ENCODE measurements at regions not wholly inside any gene's neighbourhood (a gene's known extent, or its start where the extent isn't known, plus 50 kb on each side); places are given as distances from the start of the nearest gene placed in this dataset.

DNA sequence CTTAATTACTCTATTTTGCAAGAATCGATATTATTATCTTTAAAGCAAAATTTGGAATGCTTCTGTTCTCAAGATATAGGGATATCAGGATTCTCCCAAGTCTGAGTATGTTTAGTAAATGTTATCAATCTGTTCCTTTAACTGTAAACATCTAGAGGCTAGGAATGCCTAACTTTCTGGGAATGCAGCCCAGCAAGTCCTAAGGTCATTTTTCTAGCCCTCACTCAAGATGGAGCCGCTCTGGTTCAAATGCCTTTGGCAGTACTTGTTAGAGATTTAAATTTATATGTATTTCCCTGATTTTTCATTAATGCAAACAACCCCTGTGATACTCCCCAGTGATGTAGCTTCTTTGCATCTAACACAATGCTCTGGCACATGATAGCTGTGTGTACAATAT lies 623.8 kb upstream of the LCORL start:
- FAIRE-seq (no peak), DNase-seq (ENCODE audit: low read depth, low spot score) (no peak)
- no peak overlapping the region for H3K9ac ChIP-seq (replicated peaks; ENCODE audit: extremely low read depth, insufficient read depth, low read length)
- H3K9me3 ChIP-seq (replicated peaks; ENCODE audit: control insufficient read depth, insufficient read depth, low read length) = no peaks in the 10 kb centered on the region
- dilution Hi-C loops (cut with MboI; ENCODE audit: extremely low pct_ligation_motif_present, low sequenced_read_pairs) (no loop called here), intact Hi-C loops (cut with micrococcal nuclease) (no loop called here)
- no TSS peak for BruUV-seq (replicated peaks)
- H3K4me2 ChIP-seq (ENCODE audit: insufficient read depth, low read length) = no peak overlapping the region
- no peak for TF ChIP-seq JUN (IDR thresholded peaks at IDR 0.05; ENCODE audit: borderline replicate concordance, insufficient read depth, insufficient read length, low read depth)
- TF ChIP-seq EZH2 (IDR thresholded peaks at IDR 0.05; ENCODE audit: borderline replicate concordance, low read depth, low read length, severe bottlenecking) = no peak
- TF ChIP-seq, protein P1, sequence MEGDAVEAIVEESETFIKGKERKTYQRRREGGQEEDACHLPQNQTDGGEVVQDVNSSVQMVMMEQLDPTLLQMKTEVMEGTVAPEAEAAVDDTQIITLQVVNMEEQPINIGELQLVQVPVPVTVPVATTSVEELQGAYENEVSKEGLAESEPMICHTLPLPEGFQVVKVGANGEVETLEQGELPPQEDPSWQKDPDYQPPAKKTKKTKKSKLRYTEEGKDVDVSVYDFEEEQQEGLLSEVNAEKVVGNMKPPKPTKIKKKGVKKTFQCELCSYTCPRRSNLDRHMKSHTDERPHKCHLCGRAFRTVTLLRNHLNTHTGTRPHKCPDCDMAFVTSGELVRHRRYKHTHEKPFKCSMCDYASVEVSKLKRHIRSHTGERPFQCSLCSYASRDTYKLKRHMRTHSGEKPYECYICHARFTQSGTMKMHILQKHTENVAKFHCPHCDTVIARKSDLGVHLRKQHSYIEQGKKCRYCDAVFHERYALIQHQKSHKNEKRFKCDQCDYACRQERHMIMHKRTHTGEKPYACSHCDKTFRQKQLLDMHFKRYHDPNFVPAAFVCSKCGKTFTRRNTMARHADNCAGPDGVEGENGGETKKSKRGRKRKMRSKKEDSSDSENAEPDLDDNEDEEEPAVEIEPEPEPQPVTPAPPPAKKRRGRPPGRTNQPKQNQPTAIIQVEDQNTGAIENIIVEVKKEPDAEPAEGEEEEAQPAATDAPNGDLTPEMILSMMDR (IDR thresholded peaks at IDR 0.05; ENCODE audit: extremely low read depth in 1 of 2, insufficient read depth in 1 of 2, low read depth in 1 of 2, low read length in 2 of 2) = no peak
- TF ChIP-seq, protein P2, sequence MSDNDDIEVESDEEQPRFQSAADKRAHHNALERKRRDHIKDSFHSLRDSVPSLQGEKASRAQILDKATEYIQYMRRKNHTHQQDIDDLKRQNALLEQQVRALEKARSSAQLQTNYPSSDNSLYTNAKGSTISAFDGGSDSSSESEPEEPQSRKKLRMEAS (IDR thresholded peaks at IDR 0.05; ENCODE audit: insufficient read depth, insufficient read length) = no peak
- no peak for TF ChIP-seq MYC (IDR thresholded peaks at IDR 0.05; ENCODE audit: low read depth, low read length)
- TF ChIP-seq GATA2 (IDR thresholded peaks at IDR 0.05; ENCODE audit: insufficient read depth, insufficient read length, low read depth, low read length) = no peak
- TF ChIP-seq POLR2AphosphoS5 (IDR thresholded peaks at IDR 0.05; ENCODE audit: insufficient read depth, low read depth, low read length) = no peak
- TF ChIP-seq FOS (IDR thresholded peaks at IDR 0.05; ENCODE audit: borderline replicate concordance, insufficient read depth, low read length) = no peak
- TF ChIP-seq POLR2A (IDR thresholded peaks at IDR 0.05; ENCODE audit: low read depth, low read length) = no peak
- no peak overlapping the region for H3K4me3 ChIP-seq (replicated peaks in 1 of 3; ENCODE audit: insufficient read depth in 1 of 3, low read depth in 1 of 3, low read length in 3 of 3)
- ChIA-PET CTCF (no interaction called here), POLR2A (no interaction called here)
- H3K79me2 ChIP-seq (ENCODE audit: control insufficient read depth, insufficient read depth, low read length) = no peaks in the 10 kb centered on the region
- no peaks in the 10 kb centered on the region for H3K36me3 ChIP-seq (ENCODE audit: control insufficient read depth in 2 of 2, extremely low read depth in 1 of 2, insufficient read depth in 2 of 2, low read length in 2 of 2)
- no peaks in the 10 kb centered on the region for H3K27me3 ChIP-seq (ENCODE audit: control insufficient read depth in 2 of 2, insufficient read depth in 2 of 2, low read length in 2 of 2)
- no peaks in the 10 kb centered on the region for H3K9me1 ChIP-seq (replicated peaks; ENCODE audit: control insufficient read depth, extremely low read depth, insufficient read depth, low read length)
- H2AFZ ChIP-seq (ENCODE audit: low read depth, low read length) = no peak overlapping the region
- no peaks in the 10 kb centered on the region for H3K4me1 ChIP-seq (ENCODE audit: control insufficient read depth, extremely low read depth, insufficient read depth, low read length)
- no peak overlapping the region for H3K27ac ChIP-seq (ENCODE audit: insufficient read depth, low read depth, low read length)
- no peaks in the 10 kb centered on the region for H4K20me1 ChIP-seq (replicated peaks; ENCODE audit: control insufficient read depth, extremely low read depth, insufficient read depth, low read length)

Data from endothelial cell of umbilical vein (primary cell).